Heart left ventricle (tissue), 13 donors: ENCODE measurements at regions not wholly inside any gene's neighbourhood (a gene's known extent, or its start where the extent isn't known, plus 50 kb on each side); places are given as distances from the start of the nearest gene placed in this dataset.

ENCODE experiments used
- POLR2A ChIP-seq, 2 donors: fragments of 450-650 bp; IDR thresholded peaks; one replicate each; pipeline ENCODE4 v1.6.1; 2017; ENCODE audit warnings: antibody characterized with exemption in 2 of 2, mild to moderate bottlenecking in 2 of 2, moderate library complexity in 2 of 2
- TF ChIP-seq, protein P1 (sequence below), 12 donors: fragments of 200-600 bp; sonication (generic) in 4 of 12; IDR thresholded peaks; one replicate each; pipeline versions ENCODE4 v1.5.0 to v1.8.0; 2018 to 2022; ENCODE audit warnings: antibody characterized with exemption in 12 of 12, mild to moderate bottlenecking in 5 of 12
- donor health status: ischemic (EF 13 %, LVEDD 7.1; RV severe dilation, severe dysfunction).
- donor health status: DM: no; HTN: yes; CAD: no.
- donor health status: DM: no; HTN: no; CAD: no.
- donor health status: ischemic (EF 25% LVEDD 6.9; RV normal size, moderate dysfunction).
- donor health status: ischemic (EF 25% LVEDD 5.7; RV mildly dilated, moderate dysfunction).
- donor health status: ischemic (EF 35%, LVEDD 5.7; RV mildly dilated, moderate dysfunction).
- donor health status: nonischemic (EF 11% LVEDD 7.7; RV severe dilation, severe dysfunction).
- donor health status: DM: yes; HTN: yes; CAD: no.
- donor health status: PGD.
- donor health status: ischemic (EF 29% LVEDD 5.4; RV normal size, mild dysfunction).
- donor health status: nonischemic (EF 23%, LVEDD 6.1; RV moderate dilation, normal function).

DNA sequence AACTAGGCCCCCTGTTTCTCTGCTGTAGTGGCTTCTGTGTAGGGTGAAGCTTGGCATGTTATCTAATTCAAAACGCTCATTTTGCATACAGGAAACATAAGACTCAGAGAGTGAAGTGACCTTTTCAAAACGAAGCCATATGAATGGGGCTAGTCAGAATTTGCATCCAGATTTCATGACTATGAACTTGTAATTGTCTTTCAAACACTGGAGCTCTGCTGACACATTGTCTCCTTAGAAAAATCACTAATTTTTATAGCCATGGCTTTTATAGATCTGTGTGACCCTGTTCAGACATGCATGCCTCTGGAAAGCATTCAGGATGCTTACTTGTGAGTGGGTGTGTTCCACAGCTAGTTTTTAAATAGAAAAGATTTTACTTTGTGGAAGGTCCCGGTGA, 444.3 kb upstream of the GCFC2 start:
- TF ChIP-seq POLR2A (IDR thresholded peaks at IDR 0.05): no peak
- TF ChIP-seq, protein P1, sequence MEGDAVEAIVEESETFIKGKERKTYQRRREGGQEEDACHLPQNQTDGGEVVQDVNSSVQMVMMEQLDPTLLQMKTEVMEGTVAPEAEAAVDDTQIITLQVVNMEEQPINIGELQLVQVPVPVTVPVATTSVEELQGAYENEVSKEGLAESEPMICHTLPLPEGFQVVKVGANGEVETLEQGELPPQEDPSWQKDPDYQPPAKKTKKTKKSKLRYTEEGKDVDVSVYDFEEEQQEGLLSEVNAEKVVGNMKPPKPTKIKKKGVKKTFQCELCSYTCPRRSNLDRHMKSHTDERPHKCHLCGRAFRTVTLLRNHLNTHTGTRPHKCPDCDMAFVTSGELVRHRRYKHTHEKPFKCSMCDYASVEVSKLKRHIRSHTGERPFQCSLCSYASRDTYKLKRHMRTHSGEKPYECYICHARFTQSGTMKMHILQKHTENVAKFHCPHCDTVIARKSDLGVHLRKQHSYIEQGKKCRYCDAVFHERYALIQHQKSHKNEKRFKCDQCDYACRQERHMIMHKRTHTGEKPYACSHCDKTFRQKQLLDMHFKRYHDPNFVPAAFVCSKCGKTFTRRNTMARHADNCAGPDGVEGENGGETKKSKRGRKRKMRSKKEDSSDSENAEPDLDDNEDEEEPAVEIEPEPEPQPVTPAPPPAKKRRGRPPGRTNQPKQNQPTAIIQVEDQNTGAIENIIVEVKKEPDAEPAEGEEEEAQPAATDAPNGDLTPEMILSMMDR (IDR thresholded peaks at IDR 0.05): no peak
